Mesothelial cell of epicardium (in vitro differentiated cells): ENCODE measurements at regions not wholly inside any gene's neighbourhood (a gene's known extent, or its start where the extent isn't known, plus 50 kb on each side); places are given as distances from the start of the nearest gene placed in this dataset.

ENCODE experiments used
- DNase-seq, 2 experiments: peaks; one replicate each; pipeline ENCODE4 v3.0.0; 2021; ENCODE audit warnings: low spot score in 2 of 2; ENCODE audit not compliant: unreplicated experiment in 2 of 2
- H3K27ac Mint-ChIP-seq: 2 replicates; pipeline ENCODE4 v1.8.0; 2021; ENCODE audit warnings: mixed read lengths
- H3K27me3 Mint-ChIP-seq: 2 replicates; pipeline ENCODE4 v1.8.0; 2021; ENCODE audit warnings: low read depth, mixed read lengths
- H3K36me3 Mint-ChIP-seq: 2 replicates; pipeline ENCODE4 v1.8.0; 2021; ENCODE audit warnings: mixed read lengths
- H3K4me1 Mint-ChIP-seq: 2 replicates; pipeline ENCODE4 v1.8.0; 2021; ENCODE audit warnings: mixed read lengths
- H3K4me3 Mint-ChIP-seq: 2 replicates; pipeline ENCODE4 v1.8.0; 2021; ENCODE audit warnings: mild to moderate bottlenecking, moderate library complexity, mixed read lengths
- H3K9me3 Mint-ChIP-seq: 2 replicates; pipeline ENCODE4 v1.8.0; 2021; ENCODE audit warnings: mixed read lengths
- TF ChIP-seq, protein P1 (sequence below): fragments of 200-600 bp; sonication (generic); IDR thresholded peaks from one replicate; pipeline ENCODE4 v1.5.0; 2021; ENCODE audit warnings: antibody characterized with exemption; ENCODE audit not compliant: unreplicated experiment

DNA sequence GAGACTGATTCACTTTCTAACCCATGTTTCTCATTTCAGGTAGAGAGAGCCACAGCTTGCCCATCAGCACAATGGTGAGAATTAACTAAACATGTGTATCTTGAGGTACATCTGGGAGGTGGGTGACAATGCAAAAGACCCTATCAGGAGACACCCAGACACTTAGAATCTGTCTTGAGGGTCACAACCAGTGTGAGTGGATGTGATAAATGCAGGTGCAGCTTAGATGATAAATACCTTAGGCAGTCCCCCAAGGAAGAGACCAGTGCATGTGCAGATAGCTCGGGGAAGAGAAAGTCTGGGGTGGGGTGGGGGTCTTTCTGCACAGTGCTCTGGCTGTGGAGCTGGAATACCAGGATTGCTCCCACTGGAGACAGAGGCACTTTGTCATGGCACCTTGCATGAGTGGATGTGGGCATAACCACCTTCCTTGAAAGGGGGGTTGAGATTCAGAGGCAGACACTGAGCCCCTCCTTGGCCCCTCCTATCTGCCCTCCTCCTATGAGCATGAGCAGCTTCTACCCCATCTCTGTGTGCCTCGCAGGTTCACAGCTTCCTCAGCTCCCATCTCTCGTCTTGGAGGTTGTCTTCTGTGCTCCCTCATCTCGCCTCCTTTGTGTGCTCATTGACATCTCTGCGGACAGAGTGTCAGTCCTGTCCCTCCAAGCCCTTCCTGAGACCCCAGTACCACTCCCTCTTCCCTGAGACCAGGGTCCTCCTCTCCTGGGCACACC, 349.8 kb downstream of the TCERG1L start:
- no peaks in the 10 kb centered on the region for H3K9me3 Mint-ChIP-seq
- no peaks in the 10 kb centered on the region for H3K36me3 Mint-ChIP-seq
- no peaks in the 10 kb centered on the region for H3K4me1 Mint-ChIP-seq
- peak in 1 of 2 experiments; percentile 19 for DNase-seq
- no peak overlapping the region for H3K27ac Mint-ChIP-seq
- H3K27me3 Mint-ChIP-seq, result no peaks in the 10 kb centered on the region
- TF ChIP-seq, protein P1, sequence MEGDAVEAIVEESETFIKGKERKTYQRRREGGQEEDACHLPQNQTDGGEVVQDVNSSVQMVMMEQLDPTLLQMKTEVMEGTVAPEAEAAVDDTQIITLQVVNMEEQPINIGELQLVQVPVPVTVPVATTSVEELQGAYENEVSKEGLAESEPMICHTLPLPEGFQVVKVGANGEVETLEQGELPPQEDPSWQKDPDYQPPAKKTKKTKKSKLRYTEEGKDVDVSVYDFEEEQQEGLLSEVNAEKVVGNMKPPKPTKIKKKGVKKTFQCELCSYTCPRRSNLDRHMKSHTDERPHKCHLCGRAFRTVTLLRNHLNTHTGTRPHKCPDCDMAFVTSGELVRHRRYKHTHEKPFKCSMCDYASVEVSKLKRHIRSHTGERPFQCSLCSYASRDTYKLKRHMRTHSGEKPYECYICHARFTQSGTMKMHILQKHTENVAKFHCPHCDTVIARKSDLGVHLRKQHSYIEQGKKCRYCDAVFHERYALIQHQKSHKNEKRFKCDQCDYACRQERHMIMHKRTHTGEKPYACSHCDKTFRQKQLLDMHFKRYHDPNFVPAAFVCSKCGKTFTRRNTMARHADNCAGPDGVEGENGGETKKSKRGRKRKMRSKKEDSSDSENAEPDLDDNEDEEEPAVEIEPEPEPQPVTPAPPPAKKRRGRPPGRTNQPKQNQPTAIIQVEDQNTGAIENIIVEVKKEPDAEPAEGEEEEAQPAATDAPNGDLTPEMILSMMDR, result no peak
- H3K4me3 Mint-ChIP-seq, result no peak overlapping the region

DNA sequence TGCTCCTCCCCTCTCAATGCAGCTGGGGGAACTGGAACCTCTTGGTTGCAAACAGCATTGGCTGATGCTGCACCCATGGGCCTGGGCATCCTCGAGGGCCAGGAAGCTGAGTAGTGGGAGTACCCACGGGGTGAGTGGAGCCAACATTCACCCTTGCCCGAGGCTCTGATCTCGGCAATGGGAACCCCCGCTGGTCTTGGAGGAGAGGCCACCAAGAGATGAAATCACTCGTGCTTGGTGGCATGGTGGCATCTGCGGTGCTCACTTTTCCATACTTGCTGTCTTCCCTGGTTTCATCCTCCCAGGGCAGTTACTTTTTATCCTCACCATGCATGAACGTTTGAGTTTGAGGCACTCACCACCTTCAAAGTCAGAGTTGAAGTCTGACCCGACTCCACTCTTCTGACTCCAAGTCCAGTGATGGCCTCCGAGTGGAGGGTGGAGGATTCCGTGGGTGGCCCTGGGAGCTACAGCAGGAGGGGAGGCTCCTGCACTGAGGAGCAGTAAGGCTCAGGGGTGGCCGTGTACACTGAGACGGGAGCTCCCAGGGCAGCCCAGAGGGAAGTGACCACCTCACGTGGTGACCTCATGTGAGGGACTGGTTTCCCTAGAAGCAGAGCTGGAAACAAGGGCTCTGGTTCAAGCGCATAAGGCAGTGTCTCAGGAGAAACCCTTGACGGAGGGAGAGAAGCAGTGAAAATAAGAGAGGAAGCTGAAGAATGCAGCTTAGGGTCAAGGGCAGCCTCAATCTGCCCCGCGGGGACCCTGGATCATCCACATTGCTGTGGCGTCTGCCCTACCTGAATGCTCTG, 349.1 kb downstream of the TCERG1L start:
- DNase-seq, result peak in 1 of 2 experiments; percentile 30
- H3K4me1 Mint-ChIP-seq, result no peaks in the 10 kb centered on the region
- TF ChIP-seq, protein P1, result no peak
- no peaks in the 10 kb centered on the region for H3K9me3 Mint-ChIP-seq
- H3K36me3 Mint-ChIP-seq, result no peaks in the 10 kb centered on the region
- H3K4me3 Mint-ChIP-seq, result no peak overlapping the region
- H3K27me3 Mint-ChIP-seq, result no peaks in the 10 kb centered on the region
- no peak overlapping the region for H3K27ac Mint-ChIP-seq

DNA sequence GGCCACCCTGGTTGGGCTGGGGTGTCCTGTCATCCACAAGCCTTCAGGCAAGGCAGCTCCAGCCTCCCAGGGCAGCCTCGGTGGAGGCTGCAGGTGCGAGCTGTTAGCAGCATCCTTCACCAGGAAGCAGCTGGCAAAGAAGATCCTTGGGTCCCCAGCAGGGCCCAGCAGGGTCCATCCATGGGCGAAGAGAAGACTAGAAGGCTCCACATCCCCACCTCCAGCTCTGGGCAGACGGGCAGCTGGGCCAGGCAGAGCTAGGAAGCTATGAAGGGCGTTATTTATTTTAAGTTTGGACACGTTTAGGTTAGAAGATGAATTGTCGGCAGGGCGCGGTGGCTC, 348.5 kb downstream of the TCERG1L start:
- H3K27me3 Mint-ChIP-seq, result no peaks in the 10 kb centered on the region
- peaks cover 4% of the 10 kb centered on the region for H3K4me1 Mint-ChIP-seq
- H3K9me3 Mint-ChIP-seq, result no peaks in the 10 kb centered on the region
- TF ChIP-seq, protein P1, result no peak
- H3K27ac Mint-ChIP-seq, result no peak overlapping the region
- H3K36me3 Mint-ChIP-seq, result no peaks in the 10 kb centered on the region
- DNase-seq, result peak in 1 of 2 experiments; percentile 9
- no peak overlapping the region for H3K4me3 Mint-ChIP-seq

GRCh38 chr10:130963786-130964522, 347.6 kb downstream of the TCERG1L start:
- H3K27me3 Mint-ChIP-seq, result no peaks in the 10 kb centered on the region
- no peaks in the 10 kb centered on the region for H3K36me3 Mint-ChIP-seq
- no peaks in the 10 kb centered on the region for H3K9me3 Mint-ChIP-seq
- peak in 1 of 2 experiments; percentile 31 for DNase-seq
- no peak overlapping the region for H3K27ac Mint-ChIP-seq
- peaks cover 10% of the 10 kb centered on the region for H3K4me1 Mint-ChIP-seq
- no peak overlapping the region for H3K4me3 Mint-ChIP-seq
- TF ChIP-seq, protein P1, result no peak

DNA sequence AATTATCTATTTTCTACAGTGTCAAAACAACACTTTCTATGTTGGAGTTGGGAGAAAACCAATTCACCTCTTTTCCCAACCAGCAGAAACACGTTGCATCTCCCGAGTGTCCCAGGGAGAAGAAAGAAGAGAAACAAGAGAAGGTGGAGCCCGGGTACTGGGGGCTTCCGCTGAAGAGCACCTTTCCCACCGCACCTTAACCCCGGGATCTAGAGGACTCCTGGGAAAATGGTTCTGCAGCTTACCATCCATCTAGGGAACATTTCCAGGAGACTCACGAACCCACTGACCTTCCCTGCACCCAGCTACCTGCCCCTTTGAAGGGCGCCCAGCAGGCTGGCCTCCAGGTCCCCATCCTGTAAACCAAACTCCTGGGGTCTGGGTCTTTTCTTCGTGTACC, 346.8 kb downstream of the TCERG1L start:
- H3K9me3 Mint-ChIP-seq, result no peaks in the 10 kb centered on the region
- peak in 1 of 2 experiments; percentile 25 for DNase-seq
- H3K4me1 Mint-ChIP-seq, result peaks cover 13% of the 10 kb centered on the region
- TF ChIP-seq, protein P1, result no peak
- no peaks in the 10 kb centered on the region for H3K27me3 Mint-ChIP-seq
- no peak overlapping the region for H3K4me3 Mint-ChIP-seq
- no peak overlapping the region for H3K27ac Mint-ChIP-seq
- no peaks in the 10 kb centered on the region for H3K36me3 Mint-ChIP-seq
